ENCODE measurements at regions not wholly inside any gene's neighbourhood (a gene's known extent, or its start where the extent isn't known, plus 50 kb on each side); places are given as distances from the start of the nearest gene placed in this dataset.

DNA sequence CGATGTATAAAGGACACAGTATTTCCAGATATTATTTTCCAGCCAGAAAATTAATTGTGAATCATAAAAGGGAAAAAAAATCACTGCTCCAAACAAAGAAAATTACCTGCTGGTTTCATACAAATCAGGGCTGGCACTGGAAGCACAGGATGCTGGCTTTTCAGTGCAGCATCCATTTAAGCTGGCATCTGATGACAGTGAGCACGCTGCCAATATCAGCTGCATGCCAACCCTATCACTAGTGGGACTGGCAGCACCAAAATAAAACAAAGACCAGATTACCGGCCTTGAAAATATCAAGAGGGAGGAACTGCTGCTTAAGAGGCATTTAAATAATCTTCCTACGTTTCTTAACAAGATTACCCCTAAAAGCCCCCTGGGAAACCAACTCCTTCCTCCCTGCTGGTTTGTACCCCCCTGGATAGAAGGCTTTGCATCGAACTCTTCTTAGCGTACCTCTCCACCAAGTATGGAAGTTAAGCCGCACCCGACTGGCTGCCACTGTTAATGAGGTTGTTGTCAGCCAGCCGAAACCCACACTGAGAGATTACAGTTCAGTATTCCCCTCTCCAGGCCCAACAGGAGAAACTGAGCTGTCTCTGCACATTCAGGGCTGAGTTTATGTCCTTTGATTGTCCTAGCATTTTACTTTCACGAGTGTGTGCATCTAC lies 257.8 kb downstream of the EFNB2 start:
- Histone ChIP-seq H2AFZ (ENCODE audit: low read depth, low read length) (no peak overlapping the region), H3K27me3 (ENCODE audit: low read depth, low read length) (no peaks in the 10 kb centered on the region), H3K4me3 (ENCODE audit: low read length) (no peak overlapping the region), H3K9me3 (ENCODE audit: insufficient read depth, low read length) (no peaks in the 10 kb centered on the region), H3K4me2 (ENCODE audit: low read length) (no peak overlapping the region), H3K9ac (ENCODE audit: low read length) (no peak overlapping the region), H4K20me1 (ENCODE audit: insufficient read depth, low read length) (no peaks in the 10 kb centered on the region), H3K27ac (ENCODE audit: low read length) (no peak overlapping the region), H3K36me3 (replicated peaks; ENCODE audit: low read depth, low read length) (no peaks in the 10 kb centered on the region), H3K4me1 (ENCODE audit: low read length) (no peaks in the 10 kb centered on the region), H3K79me2 (ENCODE audit: low read length) (no peaks in the 10 kb centered on the region)
- no peak for TF ChIP-seq EZH2phosphoT487 (IDR thresholded peaks at IDR 0.05; ENCODE audit: low read depth)
- TF ChIP-seq, protein P1, sequence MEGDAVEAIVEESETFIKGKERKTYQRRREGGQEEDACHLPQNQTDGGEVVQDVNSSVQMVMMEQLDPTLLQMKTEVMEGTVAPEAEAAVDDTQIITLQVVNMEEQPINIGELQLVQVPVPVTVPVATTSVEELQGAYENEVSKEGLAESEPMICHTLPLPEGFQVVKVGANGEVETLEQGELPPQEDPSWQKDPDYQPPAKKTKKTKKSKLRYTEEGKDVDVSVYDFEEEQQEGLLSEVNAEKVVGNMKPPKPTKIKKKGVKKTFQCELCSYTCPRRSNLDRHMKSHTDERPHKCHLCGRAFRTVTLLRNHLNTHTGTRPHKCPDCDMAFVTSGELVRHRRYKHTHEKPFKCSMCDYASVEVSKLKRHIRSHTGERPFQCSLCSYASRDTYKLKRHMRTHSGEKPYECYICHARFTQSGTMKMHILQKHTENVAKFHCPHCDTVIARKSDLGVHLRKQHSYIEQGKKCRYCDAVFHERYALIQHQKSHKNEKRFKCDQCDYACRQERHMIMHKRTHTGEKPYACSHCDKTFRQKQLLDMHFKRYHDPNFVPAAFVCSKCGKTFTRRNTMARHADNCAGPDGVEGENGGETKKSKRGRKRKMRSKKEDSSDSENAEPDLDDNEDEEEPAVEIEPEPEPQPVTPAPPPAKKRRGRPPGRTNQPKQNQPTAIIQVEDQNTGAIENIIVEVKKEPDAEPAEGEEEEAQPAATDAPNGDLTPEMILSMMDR (IDR thresholded peaks at IDR 0.05; ENCODE audit: low read depth, low read length), result no peak

DNA sequence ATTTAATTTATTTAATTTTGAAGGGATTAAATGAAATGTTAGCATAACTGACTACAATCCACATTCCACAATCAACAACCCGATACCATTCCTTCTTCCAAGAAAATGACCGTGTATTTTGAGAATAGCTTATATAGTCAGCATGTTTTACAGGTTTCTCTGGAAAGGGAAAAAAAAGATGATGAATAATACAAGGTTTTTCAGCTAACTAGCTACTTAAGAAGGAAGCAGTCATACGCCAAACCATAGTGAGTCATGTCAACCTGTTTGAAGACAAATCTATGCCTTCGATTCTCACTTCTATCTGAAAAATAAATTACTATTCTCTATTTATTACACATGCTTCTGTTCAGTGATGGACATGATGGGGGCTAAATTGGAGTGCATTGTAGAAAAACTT lies 258.6 kb downstream of the EFNB2 start:
- Histone ChIP-seq H3K27ac (ENCODE audit: low read length) (no peak overlapping the region), H3K27me3 (ENCODE audit: low read depth, low read length) (no peaks in the 10 kb centered on the region), H3K4me2 (ENCODE audit: low read length) (no peak overlapping the region), H3K4me1 (ENCODE audit: low read length) (no peaks in the 10 kb centered on the region), H3K79me2 (ENCODE audit: low read length) (no peaks in the 10 kb centered on the region), H2AFZ (ENCODE audit: low read depth, low read length) (no peak overlapping the region), H3K9ac (ENCODE audit: low read length) (no peak overlapping the region), H3K36me3 (replicated peaks; ENCODE audit: low read depth, low read length) (no peaks in the 10 kb centered on the region), H4K20me1 (ENCODE audit: insufficient read depth, low read length) (no peaks in the 10 kb centered on the region), H3K4me3 (ENCODE audit: low read length) (no peak overlapping the region), H3K9me3 (ENCODE audit: insufficient read depth, low read length) (no peaks in the 10 kb centered on the region)
- no peak for TF ChIP-seq EZH2phosphoT487 (IDR thresholded peaks at IDR 0.05; ENCODE audit: low read depth)
- TF ChIP-seq, protein P1 (IDR thresholded peaks at IDR 0.05; ENCODE audit: low read depth, low read length), result no peak

DNA sequence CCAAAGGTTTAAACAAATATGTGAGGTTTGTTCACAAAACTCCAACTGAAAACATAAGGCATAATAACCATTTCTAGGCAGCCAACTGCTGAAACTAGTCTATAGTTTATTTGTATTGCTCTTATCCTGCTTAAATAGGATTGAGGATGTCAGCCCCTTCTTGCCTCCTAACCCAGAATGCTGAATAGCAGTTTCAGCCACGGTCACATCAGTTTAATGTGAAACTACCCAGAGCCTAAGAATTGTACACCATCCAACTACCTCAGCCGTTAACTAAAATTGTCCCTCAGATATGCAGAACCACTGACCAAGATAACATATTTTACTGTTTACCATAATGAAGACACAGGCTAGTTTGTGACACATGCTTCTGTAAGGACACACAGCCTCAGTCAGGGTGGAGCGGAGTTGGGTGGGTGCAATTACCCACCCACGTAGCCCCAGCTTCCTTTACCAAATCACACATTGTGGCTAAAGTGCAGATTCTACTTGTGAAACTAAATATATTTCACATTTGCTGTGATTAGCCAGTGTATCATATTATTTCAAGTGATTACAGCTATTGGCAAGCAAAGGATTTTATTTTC lies 259.9 kb downstream of the EFNB2 start:
- Histone ChIP-seq H2AFZ (ENCODE audit: low read depth, low read length) (no peak overlapping the region), H3K9ac (ENCODE audit: low read length) (no peak overlapping the region), H3K9me3 (ENCODE audit: insufficient read depth, low read length) (no peaks in the 10 kb centered on the region), H4K20me1 (ENCODE audit: insufficient read depth, low read length) (no peaks in the 10 kb centered on the region), H3K4me1 (ENCODE audit: low read length) (no peaks in the 10 kb centered on the region), H3K36me3 (replicated peaks; ENCODE audit: low read depth, low read length) (no peaks in the 10 kb centered on the region), H3K4me2 (ENCODE audit: low read length) (no peak overlapping the region), H3K27me3 (ENCODE audit: low read depth, low read length) (no peaks in the 10 kb centered on the region), H3K27ac (ENCODE audit: low read length) (no peak overlapping the region), H3K4me3 (ENCODE audit: low read length) (no peak overlapping the region), H3K79me2 (ENCODE audit: low read length) (no peaks in the 10 kb centered on the region)
- TF ChIP-seq, protein P1 (IDR thresholded peaks at IDR 0.05; ENCODE audit: low read depth, low read length), result no peak
- no peak for TF ChIP-seq EZH2phosphoT487 (IDR thresholded peaks at IDR 0.05; ENCODE audit: low read depth)

DNA sequence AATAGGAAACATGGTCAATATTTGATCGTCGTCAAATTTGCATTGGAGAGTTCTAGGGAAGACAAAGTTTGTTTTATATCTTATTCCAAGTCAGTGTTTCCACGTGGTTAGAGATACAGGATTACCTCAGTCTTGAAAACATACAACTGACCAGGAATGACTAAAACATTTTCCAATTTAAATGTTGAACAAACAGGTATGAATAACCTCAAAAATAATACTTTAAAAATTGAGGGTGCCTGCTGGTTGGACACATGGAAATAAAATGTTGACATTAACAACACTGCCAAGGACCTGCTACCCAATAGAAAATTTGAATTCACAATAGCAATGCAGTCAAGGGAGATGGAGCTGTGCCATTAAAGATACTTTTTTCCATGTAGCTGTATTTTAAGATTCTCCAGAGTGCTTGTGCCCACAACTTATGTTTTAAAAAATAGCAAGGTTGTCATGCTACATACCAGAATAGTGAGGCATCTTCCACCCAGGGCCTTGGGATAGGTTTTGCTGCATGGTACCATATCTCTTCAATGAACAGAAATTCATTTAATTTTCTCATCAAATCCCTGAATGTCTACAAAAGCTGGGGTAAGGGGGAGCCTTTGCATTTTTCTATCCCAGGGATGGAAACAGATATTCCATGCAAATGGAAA lies 260.8 kb downstream of the EFNB2 start:
- Histone ChIP-seq H3K9me3 (ENCODE audit: insufficient read depth, low read length) (no peaks in the 10 kb centered on the region), H3K4me3 (ENCODE audit: low read length) (no peak overlapping the region), H3K4me1 (ENCODE audit: low read length) (no peaks in the 10 kb centered on the region), H3K4me2 (ENCODE audit: low read length) (no peak overlapping the region), H3K36me3 (replicated peaks; ENCODE audit: low read depth, low read length) (no peaks in the 10 kb centered on the region), H3K27ac (ENCODE audit: low read length) (no peak overlapping the region), H3K79me2 (ENCODE audit: low read length) (no peaks in the 10 kb centered on the region), H2AFZ (ENCODE audit: low read depth, low read length) (no peak overlapping the region), H3K9ac (ENCODE audit: low read length) (no peak overlapping the region), H4K20me1 (ENCODE audit: insufficient read depth, low read length) (no peaks in the 10 kb centered on the region), H3K27me3 (ENCODE audit: low read depth, low read length) (no peaks in the 10 kb centered on the region)
- TF ChIP-seq, protein P1 (IDR thresholded peaks at IDR 0.05; ENCODE audit: low read depth, low read length), result no peak
- no peak for TF ChIP-seq EZH2phosphoT487 (IDR thresholded peaks at IDR 0.05; ENCODE audit: low read depth)

Data from OCI-LY3 (cell line).